HCT116 (cell line): ENCODE measurements at regions not wholly inside any gene's neighbourhood (a gene's known extent, or its start where the extent isn't known, plus 50 kb on each side); places are given as distances from the start of the nearest gene placed in this dataset.

Experiments used
- ATAC-seq: fragments of 200-7000 bp; cut with Tn5 transposase; 2 replicates; pipeline ENCODE4 v1.9.1; 2020; ENCODE audit warnings: mild to moderate bottlenecking, moderate library complexity
- BruUV-seq: library from RNA; stranded (reverse); fragments of 400-500 nt; replicated peaks from 2 replicates; lab custom pipeline; 2021; lab: Mats Ljungman, UMichigan
- CTCF ChIA-PET: fragments of 300-600 bp; sonication (Branson Sonifier 250); formaldehyde crosslinking; loops from one replicate; lab custom pipeline; 2021; ENCODE audit warnings: antibody characterized with exemption; lab: Charles Lee
- POLR2A ChIA-PET: fragments of 300-600, 350-600 bp; sonication (Branson Sonifier 250); formaldehyde crosslinking; loops from one replicate; lab custom pipeline; 2021; ENCODE audit warnings: antibody characterized with exemption; lab: Charles Lee
- RAD21 ChIA-PET, 2 experiments: fragments of 300-600 bp; sonication (Branson Sonifier 250); formaldehyde crosslinking; loops; one replicate each; lab custom pipeline; 2023; ENCODE audit warnings: low total read pairs in 2 of 2; ENCODE audit not compliant: uncharacterized antibody in 2 of 2, unreplicated experiment in 2 of 2, low non-redundant PET in 1 of 2; lab: Charles Lee
- DNase-seq: peaks from one replicate; pipeline ENCODE4 v3.0.0-alpha.2; 2010; ENCODE audit warnings: low read depth, low spot score
- H2AFZ ChIP-seq: fragments of 200-600 bp; shearing (Covaris generic), sonication (generic); 2 replicates; pipeline ENCODE4 v1.6.1; 2017; ENCODE audit warnings: low read depth, mixed run types, mixed read lengths, antibody characterized with exemption, low read length; ENCODE audit not compliant: poor library complexity, severe bottlenecking
- H3K27ac ChIP-seq: 2 replicates; pipeline ENCODE4 v1.5.1; 2012; ENCODE audit warnings: low read depth, low read length
- H3K27me3 ChIP-seq: fragments of 200-600 bp; sonication (generic); 2 replicates; pipeline ENCODE4 v1.6.1; 2016; ENCODE audit warnings: mixed run types, low read length, mixed read lengths; ENCODE audit not compliant: insufficient read depth
- H3K36me3 ChIP-seq, 2 experiments: fragments of 200-500 bp in 1 of 2; fragments of 200-600 bp in 1 of 2; sonication (Bioruptor generic) in 1 of 2; sonication (generic) in 1 of 2; 2 replicates each; pipeline versions ENCODE4 v1.5.1 to v1.6.1; 2014 to 2016; ENCODE audit warnings: low read length in 2 of 2, inconsistent platforms in 1 of 2, mixed read lengths in 1 of 2, mixed run types in 1 of 2; ENCODE audit not compliant: insufficient read depth in 2 of 2, control insufficient read depth in 1 of 2
- H3K4me1 ChIP-seq, 2 experiments: fragments of 200-600 bp in 1 of 2; sonication (generic) in 1 of 2; 2 replicates each; pipeline versions ENCODE4 v1.5.1 to v1.6.1; 2012 to 2017; ENCODE audit warnings: low read length in 2 of 2, inconsistent platforms in 1 of 2, mild to moderate bottlenecking in 1 of 2, mixed read lengths in 1 of 2, mixed run types in 1 of 2, moderate library complexity in 1 of 2; ENCODE audit not compliant: insufficient read depth in 2 of 2, control insufficient read depth in 1 of 2
- H3K4me2 ChIP-seq: fragments of 200-600 bp; sonication (generic); 2 replicates; pipeline ENCODE4 v1.6.1; 2017; ENCODE audit warnings: mixed run types, low read length, mixed read lengths
- H3K4me3 ChIP-seq, 2 experiments: fragments of 200-600 bp in 1 of 2; sonication (generic) in 1 of 2; replicated peaks in 1 of 2; 2 replicates each; pipeline ENCODE4 v1.5.1; 2011 to 2016; ENCODE audit warnings: low read length in 2 of 2, control low read depth in 1 of 2, low read depth in 1 of 2, mild to moderate bottlenecking in 1 of 2, mixed read lengths in 1 of 2, mixed run types in 1 of 2
- H3K79me2 ChIP-seq: fragments of 200-600 bp; sonication (generic); 2 replicates; pipeline ENCODE4 v1.6.1; 2017; ENCODE audit warnings: mild to moderate bottlenecking, mixed run types, low read length, moderate library complexity, mixed read lengths; ENCODE audit not compliant: insufficient read depth
- H3K9ac ChIP-seq: fragments of 200-600 bp; sonication (generic); 2 replicates; pipeline ENCODE4 v1.6.1; 2016; ENCODE audit warnings: low read length, mixed read lengths
- H3K9me2 ChIP-seq: fragments of 200-600 bp; sonication (generic), shearing (Covaris generic); 2 replicates; pipeline ENCODE4 v1.6.1; 2017; ENCODE audit warnings: mixed run types, mild to moderate bottlenecking, moderate library complexity; ENCODE audit not compliant: insufficient read depth
- H3K9me3 ChIP-seq, 2 experiments: fragments of 200-500 bp in 1 of 2; fragments of 200-600 bp in 1 of 2; sonication (Bioruptor generic) in 1 of 2; sonication (generic) in 1 of 2; 2 replicates each; pipeline ENCODE4 v1.6.1; 2014 to 2017; ENCODE audit warnings: low read length in 2 of 2, mixed read lengths in 2 of 2, inconsistent platforms in 1 of 2, low read depth in 1 of 2, mild to moderate bottlenecking in 1 of 2, mixed run types in 1 of 2, moderate library complexity in 1 of 2; ENCODE audit not compliant: control insufficient read depth in 1 of 2, insufficient read depth in 1 of 2
- H4K20me1 ChIP-seq: fragments of 200-600 bp; sonication (generic), shearing (Covaris generic); 2 replicates; pipeline ENCODE4 v1.6.1; 2017; ENCODE audit warnings: mixed run types, mild to moderate bottlenecking, moderate library complexity; ENCODE audit not compliant: insufficient read depth
- CBX3 ChIP-seq: IDR thresholded peaks from 2 replicates; pipeline ENCODE4 v1.6.1; 2012; ENCODE audit warnings: low read depth
- EGR1 ChIP-seq: IDR thresholded peaks from 2 replicates; pipeline ENCODE4 v1.6.1; 2012; ENCODE audit warnings: low read depth
- EZH2phosphoT487 ChIP-seq: fragments of 200-600 bp; IDR thresholded peaks from 2 replicates; pipeline ENCODE4 v1.6.1; 2018; ENCODE audit warnings: antibody characterized with exemption, borderline replicate concordance
- JUND ChIP-seq: IDR thresholded peaks from 2 replicates; pipeline ENCODE4 v1.6.1; 2012
- SIN3A ChIP-seq: IDR thresholded peaks from 2 replicates; pipeline ENCODE4 v1.6.1; 2012; ENCODE audit warnings: low read depth
- SP1 ChIP-seq: IDR thresholded peaks from 2 replicates; pipeline ENCODE4 v1.6.1; 2012; ENCODE audit warnings: low read depth
- SRF ChIP-seq: IDR thresholded peaks from 2 replicates; pipeline ENCODE4 v1.6.1; 2012; ENCODE audit warnings: low read depth
- TCF7L2 ChIP-seq: IDR thresholded peaks from 2 replicates; pipeline ENCODE4 v1.7.0; 2011; ENCODE audit warnings: borderline replicate concordance, inconsistent platforms; ENCODE audit not compliant: insufficient read depth, insufficient read length; ENCODE audit errors: extremely low read depth
- YY1 ChIP-seq: IDR thresholded peaks from 2 replicates; pipeline ENCODE4 v1.6.1; 2011; ENCODE audit warnings: low read length, low read depth, moderate library complexity, mild to moderate bottlenecking; ENCODE audit not compliant: insufficient replicate concordance; ENCODE audit errors: extremely low read depth
- ZFX ChIP-seq: fragments of 450-650 bp; IDR thresholded peaks from 2 replicates; pipeline ENCODE4 v1.6.1; 2017
- intact Hi-C: fragments of 100-400 bp; cut with micrococcal nuclease; formaldehyde crosslinking; loops from 2 replicates; pipeline ENCODE4 v1.10.0; 2022
- TF ChIP-seq, protein P1 (sequence below): IDR thresholded peaks from 2 replicates; pipeline ENCODE4 v1.6.1; 2012
- TF ChIP-seq, protein P2 (sequence below), 3 experiments: fragments of 200-600 bp in 1 of 3; sonication (generic) in 1 of 3; IDR thresholded peaks in 2 of 3; conservative IDR thresholded peaks in 1 of 3; 2 replicates each; pipeline ENCODE4 v1.5.1; 2012 to 2017; ENCODE audit warnings: low read depth in 2 of 3, low read length in 2 of 3, antibody characterized with exemption in 1 of 3, borderline replicate concordance in 1 of 3, control low read depth in 1 of 3, mild to moderate bottlenecking in 1 of 3, mixed read lengths in 1 of 3, mixed run types in 1 of 3, moderate library complexity in 1 of 3; ENCODE audit not compliant: insufficient read depth in 1 of 3
- TF ChIP-seq, protein P3 (sequence below): IDR thresholded peaks from 2 replicates; pipeline ENCODE4 v1.6.1; 2012; ENCODE audit warnings: low read depth
- TF ChIP-seq, protein P4 (sequence below): IDR thresholded peaks from 2 replicates; pipeline ENCODE4 v1.6.1; 2011; ENCODE audit warnings: mild to moderate bottlenecking, low read length, moderate library complexity; ENCODE audit not compliant: insufficient replicate concordance; ENCODE audit errors: extremely low read depth

DNA sequence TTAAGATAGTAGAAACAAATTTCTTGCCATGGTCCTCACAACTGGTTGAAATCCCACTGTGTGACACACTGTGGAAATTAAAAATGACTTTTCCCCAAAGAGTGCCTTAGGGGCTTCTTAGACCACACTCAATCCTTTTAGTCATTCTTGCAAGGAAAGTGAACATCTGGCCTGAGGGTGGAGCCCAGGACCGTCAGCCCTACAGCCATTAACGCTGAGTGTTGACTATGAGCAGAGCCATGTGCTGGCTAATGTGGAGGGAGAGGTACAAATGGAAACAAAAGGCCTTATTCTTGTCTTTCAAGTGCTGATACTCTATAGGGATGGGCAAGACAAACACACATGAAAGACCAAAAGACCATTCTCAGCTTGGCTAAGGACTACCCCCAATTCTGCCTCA, 456.5 kb downstream of the ZSWIM6 start:
- H3K36me3 ChIP-seq = no peaks in the 10 kb centered on the region
- TF ChIP-seq EGR1 = no peak
- TF ChIP-seq YY1 = no peak
- TF ChIP-seq, protein P1, sequence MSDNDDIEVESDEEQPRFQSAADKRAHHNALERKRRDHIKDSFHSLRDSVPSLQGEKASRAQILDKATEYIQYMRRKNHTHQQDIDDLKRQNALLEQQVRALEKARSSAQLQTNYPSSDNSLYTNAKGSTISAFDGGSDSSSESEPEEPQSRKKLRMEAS = no peak
- TF ChIP-seq, protein P2, sequence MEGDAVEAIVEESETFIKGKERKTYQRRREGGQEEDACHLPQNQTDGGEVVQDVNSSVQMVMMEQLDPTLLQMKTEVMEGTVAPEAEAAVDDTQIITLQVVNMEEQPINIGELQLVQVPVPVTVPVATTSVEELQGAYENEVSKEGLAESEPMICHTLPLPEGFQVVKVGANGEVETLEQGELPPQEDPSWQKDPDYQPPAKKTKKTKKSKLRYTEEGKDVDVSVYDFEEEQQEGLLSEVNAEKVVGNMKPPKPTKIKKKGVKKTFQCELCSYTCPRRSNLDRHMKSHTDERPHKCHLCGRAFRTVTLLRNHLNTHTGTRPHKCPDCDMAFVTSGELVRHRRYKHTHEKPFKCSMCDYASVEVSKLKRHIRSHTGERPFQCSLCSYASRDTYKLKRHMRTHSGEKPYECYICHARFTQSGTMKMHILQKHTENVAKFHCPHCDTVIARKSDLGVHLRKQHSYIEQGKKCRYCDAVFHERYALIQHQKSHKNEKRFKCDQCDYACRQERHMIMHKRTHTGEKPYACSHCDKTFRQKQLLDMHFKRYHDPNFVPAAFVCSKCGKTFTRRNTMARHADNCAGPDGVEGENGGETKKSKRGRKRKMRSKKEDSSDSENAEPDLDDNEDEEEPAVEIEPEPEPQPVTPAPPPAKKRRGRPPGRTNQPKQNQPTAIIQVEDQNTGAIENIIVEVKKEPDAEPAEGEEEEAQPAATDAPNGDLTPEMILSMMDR (IDR thresholded peaks at IDR 0.05 in 2 of 3, conservative IDR thresholded peaks at IDR 0.05 in 1 of 3; ENCODE audit: borderline replicate concordance in 1 of 3, insufficient read depth in 1 of 3, low read depth in 2 of 3, low read length in 2 of 3) = no peak
- TF ChIP-seq CBX3 = no peak
- TF ChIP-seq SIN3A = no peak
- no peak for TF ChIP-seq SRF
- TF ChIP-seq, protein P3, sequence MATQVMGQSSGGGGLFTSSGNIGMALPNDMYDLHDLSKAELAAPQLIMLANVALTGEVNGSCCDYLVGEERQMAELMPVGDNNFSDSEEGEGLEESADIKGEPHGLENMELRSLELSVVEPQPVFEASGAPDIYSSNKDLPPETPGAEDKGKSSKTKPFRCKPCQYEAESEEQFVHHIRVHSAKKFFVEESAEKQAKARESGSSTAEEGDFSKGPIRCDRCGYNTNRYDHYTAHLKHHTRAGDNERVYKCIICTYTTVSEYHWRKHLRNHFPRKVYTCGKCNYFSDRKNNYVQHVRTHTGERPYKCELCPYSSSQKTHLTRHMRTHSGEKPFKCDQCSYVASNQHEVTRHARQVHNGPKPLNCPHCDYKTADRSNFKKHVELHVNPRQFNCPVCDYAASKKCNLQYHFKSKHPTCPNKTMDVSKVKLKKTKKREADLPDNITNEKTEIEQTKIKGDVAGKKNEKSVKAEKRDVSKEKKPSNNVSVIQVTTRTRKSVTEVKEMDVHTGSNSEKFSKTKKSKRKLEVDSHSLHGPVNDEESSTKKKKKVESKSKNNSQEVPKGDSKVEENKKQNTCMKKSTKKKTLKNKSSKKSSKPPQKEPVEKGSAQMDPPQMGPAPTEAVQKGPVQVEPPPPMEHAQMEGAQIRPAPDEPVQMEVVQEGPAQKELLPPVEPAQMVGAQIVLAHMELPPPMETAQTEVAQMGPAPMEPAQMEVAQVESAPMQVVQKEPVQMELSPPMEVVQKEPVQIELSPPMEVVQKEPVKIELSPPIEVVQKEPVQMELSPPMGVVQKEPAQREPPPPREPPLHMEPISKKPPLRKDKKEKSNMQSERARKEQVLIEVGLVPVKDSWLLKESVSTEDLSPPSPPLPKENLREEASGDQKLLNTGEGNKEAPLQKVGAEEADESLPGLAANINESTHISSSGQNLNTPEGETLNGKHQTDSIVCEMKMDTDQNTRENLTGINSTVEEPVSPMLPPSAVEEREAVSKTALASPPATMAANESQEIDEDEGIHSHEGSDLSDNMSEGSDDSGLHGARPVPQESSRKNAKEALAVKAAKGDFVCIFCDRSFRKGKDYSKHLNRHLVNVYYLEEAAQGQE = no peak
- no peak for TF ChIP-seq EZH2phosphoT487
- TF ChIP-seq TCF7L2 = no peak
- no peak for TF ChIP-seq JUND
- TF ChIP-seq SP1 = no peak
- no peak for TF ChIP-seq ZFX
- TF ChIP-seq, protein P4, sequence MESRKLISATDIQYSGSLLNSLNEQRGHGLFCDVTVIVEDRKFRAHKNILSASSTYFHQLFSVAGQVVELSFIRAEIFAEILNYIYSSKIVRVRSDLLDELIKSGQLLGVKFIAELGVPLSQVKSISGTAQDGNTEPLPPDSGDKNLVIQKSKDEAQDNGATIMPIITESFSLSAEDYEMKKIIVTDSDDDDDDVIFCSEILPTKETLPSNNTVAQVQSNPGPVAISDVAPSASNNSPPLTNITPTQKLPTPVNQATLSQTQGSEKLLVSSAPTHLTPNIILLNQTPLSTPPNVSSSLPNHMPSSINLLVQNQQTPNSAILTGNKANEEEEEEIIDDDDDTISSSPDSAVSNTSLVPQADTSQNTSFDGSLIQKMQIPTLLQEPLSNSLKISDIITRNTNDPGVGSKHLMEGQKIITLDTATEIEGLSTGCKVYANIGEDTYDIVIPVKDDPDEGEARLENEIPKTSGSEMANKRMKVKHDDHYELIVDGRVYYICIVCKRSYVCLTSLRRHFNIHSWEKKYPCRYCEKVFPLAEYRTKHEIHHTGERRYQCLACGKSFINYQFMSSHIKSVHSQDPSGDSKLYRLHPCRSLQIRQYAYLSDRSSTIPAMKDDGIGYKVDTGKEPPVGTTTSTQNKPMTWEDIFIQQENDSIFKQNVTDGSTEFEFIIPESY = no peak
- TF ChIP-seq, all 23 proteins: peak for 0
- POLR2A ChIA-PET = no interaction called here
- ATAC-seq = no peak
- Histone ChIP-seq H4K20me1 (no peaks in the 10 kb centered on the region), H3K9me3 (no peaks in the 10 kb centered on the region), H3K4me2 (no peak overlapping the region), H3K9ac (no peak overlapping the region), H3K9me2 (no peaks in the 10 kb centered on the region), H3K27me3 (peaks cover 14% of the 10 kb centered on the region), H2AFZ (no peak overlapping the region), H3K27ac (no peak overlapping the region), H3K4me3 (no peak overlapping the region), H3K4me1 (peaks cover 6 to 11% of the 10 kb centered on the region in 2 experiments; a peak in 3 of 4 replicates), H3K79me2 (no peaks in the 10 kb centered on the region)
- no peak for DNase-seq
- intact Hi-C loops = no loop called here
- RAD21 ChIA-PET = no interaction called here
- CTCF ChIA-PET = no interaction called here
- BruUV-seq = no TSS peak
